ENCODE measurements at regions not wholly inside any gene's neighbourhood (a gene's known extent, or its start where the extent isn't known, plus 50 kb on each side); places are given as distances from the start of the nearest gene placed in this dataset.

DNA sequence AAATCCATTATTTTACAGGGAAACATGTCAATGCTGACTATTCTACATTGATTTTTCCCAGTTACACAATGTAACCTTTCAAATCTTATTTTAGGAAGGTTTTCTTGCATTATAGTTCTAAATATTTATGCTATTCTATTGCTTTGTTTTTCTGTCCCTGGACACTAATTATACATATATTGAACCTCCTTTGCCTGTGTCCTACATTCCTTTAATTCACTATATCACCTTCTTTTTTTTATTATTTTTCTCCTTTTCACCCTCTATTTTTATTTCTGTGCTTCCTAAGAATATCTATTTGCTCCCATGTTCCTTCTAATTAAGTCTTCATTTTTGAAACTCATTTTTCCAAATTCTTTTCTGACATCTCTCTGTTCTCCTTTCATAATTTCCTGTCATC, 259.2 kb downstream of the TJP1 start:
- no peaks in the 10 kb centered on the region for H3K9me3 ChIP-seq (ENCODE audit: control insufficient read depth, low read length)
- no peak overlapping the region for H2BK120ac ChIP-seq (ENCODE audit: low read depth, low read length)
- no peak overlapping the region for H2BK15ac ChIP-seq (ENCODE audit: low read depth, poor library complexity, severe bottlenecking)
- H3K18ac ChIP-seq (ENCODE audit: low read depth in 1 of 2, low read length in 2 of 2) = no peak overlapping the region
- H3K4me2 ChIP-seq (ENCODE audit: low read length, poor library complexity, severe bottlenecking) = no peak overlapping the region
- no peak overlapping the region for H3K9ac ChIP-seq (ENCODE audit: low read length)
- H3K4me3 ChIP-seq (ENCODE audit: insufficient read depth in 1 of 2, low read depth in 1 of 2, low read length in 2 of 2) = no peak overlapping the region
- H2AK5ac ChIP-seq (ENCODE audit: low read length, severe bottlenecking) = no peak overlapping the region
- H3K27ac ChIP-seq (ENCODE audit: low read length, poor library complexity, severe bottlenecking) = no peak overlapping the region
- no peak overlapping the region for H2BK5ac ChIP-seq (ENCODE audit: low read depth, low read length, poor library complexity, severe bottlenecking)
- H3K27me3 ChIP-seq (ENCODE audit: control insufficient read depth in 1 of 2, insufficient read depth in 1 of 2, low read length in 2 of 2) = peaks cover 10 to 31% of the 10 kb centered on the region in 2 experiments
- H4K8ac ChIP-seq (ENCODE audit: low read length) = no peak overlapping the region
- H3K4ac ChIP-seq (ENCODE audit: low read depth in 1 of 2, low read length in 2 of 2) = no peak overlapping the region
- peaks cover 7% of the 10 kb centered on the region for H3K79me1 ChIP-seq (replicated peaks; ENCODE audit: low read length, poor library complexity, severe bottlenecking)
- no peak for DNase-seq
- no peak overlapping the region for H2BK12ac ChIP-seq (ENCODE audit: low read length in 2 of 2)
- peaks cover 3% of the 10 kb centered on the region for H3K4me1 ChIP-seq (ENCODE audit: control insufficient read depth, insufficient read depth, low read depth, low read length)
- no peak overlapping the region for H4K91ac ChIP-seq (ENCODE audit: low read length)
- no peaks in the 10 kb centered on the region for H3K36me3 ChIP-seq (ENCODE audit: control insufficient read depth in 1 of 2, insufficient read depth in 2 of 2, low read depth in 1 of 2, low read length in 2 of 2)
- no peak overlapping the region for H2AFZ ChIP-seq (ENCODE audit: low read depth, low read length)
- no peak overlapping the region for H3K23ac ChIP-seq (ENCODE audit: low read length in 2 of 2)
- H3K14ac ChIP-seq (ENCODE audit: low read length in 2 of 2) = no peak overlapping the region

DNA sequence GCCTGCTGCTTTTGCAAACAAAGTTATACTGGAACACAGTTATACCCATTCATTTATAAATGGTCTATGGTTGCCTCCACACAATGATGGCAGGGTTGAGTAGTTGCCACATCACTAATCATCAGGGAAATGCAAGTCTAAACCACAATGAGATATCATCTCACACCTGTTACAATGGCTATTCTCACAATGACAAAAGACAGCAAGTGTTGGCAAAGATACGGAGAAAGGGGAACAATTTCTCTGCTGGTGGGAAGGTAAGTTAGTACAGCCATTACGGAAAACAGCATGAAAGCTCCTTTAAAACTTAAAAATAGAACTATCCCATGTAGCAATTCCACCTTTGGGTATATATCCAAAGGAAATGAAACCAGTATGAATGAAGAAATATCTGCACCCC, 261.4 kb downstream of the TJP1 start:
- H3K27ac ChIP-seq (ENCODE audit: low read length, poor library complexity, severe bottlenecking) = no peak overlapping the region
- H3K4me1 ChIP-seq (ENCODE audit: control insufficient read depth, insufficient read depth, low read depth, low read length) = peaks cover 5% of the 10 kb centered on the region
- H3K18ac ChIP-seq (ENCODE audit: low read depth in 1 of 2, low read length in 2 of 2) = no peak overlapping the region
- H3K4ac ChIP-seq (ENCODE audit: low read depth in 1 of 2, low read length in 2 of 2) = no peak overlapping the region
- no peak overlapping the region for H3K23ac ChIP-seq (ENCODE audit: low read length in 2 of 2)
- no CpG with 5 or more reads among the region's 2 CpGs for WGBS
- no peak overlapping the region for H3K4me2 ChIP-seq (ENCODE audit: low read length, poor library complexity, severe bottlenecking)
- no peak overlapping the region for H2AK5ac ChIP-seq (ENCODE audit: low read length, severe bottlenecking)
- no peaks in the 10 kb centered on the region for H3K36me3 ChIP-seq (ENCODE audit: control insufficient read depth in 1 of 2, insufficient read depth in 2 of 2, low read depth in 1 of 2, low read length in 2 of 2)
- H3K27me3 ChIP-seq (ENCODE audit: control insufficient read depth in 1 of 2, insufficient read depth in 1 of 2, low read length in 2 of 2) = peaks cover 12 to 46% of the 10 kb centered on the region in 2 experiments
- no peak overlapping the region for H4K8ac ChIP-seq (ENCODE audit: low read length)
- H3K79me1 ChIP-seq (replicated peaks; ENCODE audit: low read length, poor library complexity, severe bottlenecking) = peaks cover 7% of the 10 kb centered on the region
- H2AFZ ChIP-seq (ENCODE audit: low read depth, low read length) = no peak overlapping the region
- H2BK12ac ChIP-seq (ENCODE audit: low read length in 2 of 2) = no peak overlapping the region
- no peak overlapping the region for H2BK120ac ChIP-seq (ENCODE audit: low read depth, low read length)
- H4K91ac ChIP-seq (ENCODE audit: low read length) = no peak overlapping the region
- no peak overlapping the region for H3K4me3 ChIP-seq (ENCODE audit: insufficient read depth in 1 of 2, low read depth in 1 of 2, low read length in 2 of 2)
- DNase-seq = no peak
- H2BK5ac ChIP-seq (ENCODE audit: low read depth, low read length, poor library complexity, severe bottlenecking) = no peak overlapping the region
- H3K9me3 ChIP-seq (ENCODE audit: control insufficient read depth, low read length) = no peaks in the 10 kb centered on the region
- H2BK15ac ChIP-seq (ENCODE audit: low read depth, poor library complexity, severe bottlenecking) = no peak overlapping the region
- no peak overlapping the region for H3K14ac ChIP-seq (ENCODE audit: low read length in 2 of 2)
- H3K9ac ChIP-seq (ENCODE audit: low read length) = no peak overlapping the region

DNA sequence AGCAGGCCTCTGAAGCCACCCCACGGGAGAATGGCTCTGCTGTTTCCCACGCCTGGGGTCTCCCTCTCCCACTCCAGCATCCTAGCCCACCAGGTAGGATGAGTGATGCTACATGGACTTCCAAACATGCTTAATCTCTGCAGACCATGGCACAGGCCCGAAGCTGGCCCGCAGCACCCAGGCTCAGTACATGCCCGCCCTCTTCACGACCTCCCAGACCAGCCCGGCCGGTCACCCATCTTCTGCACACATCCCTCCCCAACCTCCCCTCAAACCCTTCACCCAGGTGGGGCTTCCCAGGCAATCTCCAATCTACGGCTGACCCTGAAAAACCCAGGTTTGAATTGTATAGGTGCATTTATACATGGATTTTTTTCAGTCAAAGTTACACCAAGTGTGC, 264.0 kb downstream of the TJP1 start:
- Histone ChIP-seq H3K14ac (ENCODE audit: low read length in 2 of 2) (no peak overlapping the region), H2AK5ac (ENCODE audit: low read length, severe bottlenecking) (no peak overlapping the region), H2BK5ac (ENCODE audit: low read depth, low read length, poor library complexity, severe bottlenecking) (no peak overlapping the region), H3K36me3 (ENCODE audit: control insufficient read depth in 1 of 2, insufficient read depth in 2 of 2, low read depth in 1 of 2, low read length in 2 of 2) (no peaks in the 10 kb centered on the region), H4K8ac (ENCODE audit: low read length) (no peak overlapping the region), H2BK15ac (ENCODE audit: low read depth, poor library complexity, severe bottlenecking) (no peak overlapping the region), H4K91ac (ENCODE audit: low read length) (no peak overlapping the region), H3K4me1 (ENCODE audit: control insufficient read depth, insufficient read depth, low read depth, low read length) (peaks cover 7% of the 10 kb centered on the region), H3K4me2 (ENCODE audit: low read length, poor library complexity, severe bottlenecking) (no peak overlapping the region), H3K27me3 (ENCODE audit: control insufficient read depth in 1 of 2, insufficient read depth in 1 of 2, low read length in 2 of 2) (peaks cover 12 to 45% of the 10 kb centered on the region in 2 experiments), H3K9ac (ENCODE audit: low read length) (no peak overlapping the region), H3K23ac (ENCODE audit: low read length in 2 of 2) (no peak overlapping the region), H3K27ac (ENCODE audit: low read length, poor library complexity, severe bottlenecking) (no peak overlapping the region), H3K18ac (ENCODE audit: low read depth in 1 of 2, low read length in 2 of 2) (no peak overlapping the region), H2BK120ac (ENCODE audit: low read depth, low read length) (no peak overlapping the region), H2AFZ (ENCODE audit: low read depth, low read length) (no peak overlapping the region), H3K4me3 (ENCODE audit: insufficient read depth in 1 of 2, low read depth in 1 of 2, low read length in 2 of 2) (no peak overlapping the region), H3K79me1 (replicated peaks; ENCODE audit: low read length, poor library complexity, severe bottlenecking) (peaks cover 4% of the 10 kb centered on the region), H3K9me3 (ENCODE audit: control insufficient read depth, low read length) (no peaks in the 10 kb centered on the region), H3K4ac (ENCODE audit: low read depth in 1 of 2, low read length in 2 of 2) (no peak overlapping the region), H2BK12ac (ENCODE audit: low read length in 2 of 2) (no peak overlapping the region)
- DNase-seq = no peak
- WGBS = 85% methylated on average over 8 of the region's 9 CpGs

DNA sequence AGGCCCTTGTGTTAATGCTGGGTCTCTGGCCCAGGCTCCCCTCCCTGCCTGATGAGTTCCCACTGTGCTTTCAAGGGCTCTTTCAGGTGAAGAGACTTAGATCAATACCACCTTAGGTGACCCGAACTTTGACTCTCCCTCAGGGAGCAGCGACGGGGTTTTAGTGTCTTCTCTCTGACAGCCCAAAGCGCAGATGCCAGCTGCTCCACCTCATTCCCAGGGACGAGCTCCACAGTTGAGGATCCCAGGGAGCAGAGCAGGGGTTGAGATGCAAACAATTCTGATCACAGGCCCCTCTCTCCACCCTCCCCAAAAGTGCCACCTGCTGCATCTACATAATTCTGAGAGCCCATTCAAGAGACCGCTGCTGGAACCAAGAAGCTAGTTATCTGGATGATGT, 265.1 kb downstream of the TJP1 start:
- Histone ChIP-seq H2AK5ac (ENCODE audit: low read length, severe bottlenecking) (no peak overlapping the region), H3K18ac (ENCODE audit: low read depth in 1 of 2, low read length in 2 of 2) (no peak overlapping the region), H3K9ac (ENCODE audit: low read length) (no peak overlapping the region), H3K4me1 (ENCODE audit: control insufficient read depth, insufficient read depth, low read depth, low read length) (peaks cover 7% of the 10 kb centered on the region), H3K27ac (ENCODE audit: low read length, poor library complexity, severe bottlenecking) (no peak overlapping the region), H4K91ac (ENCODE audit: low read length) (no peak overlapping the region), H2BK5ac (ENCODE audit: low read depth, low read length, poor library complexity, severe bottlenecking) (no peak overlapping the region), H2BK12ac (ENCODE audit: low read length in 2 of 2) (no peak overlapping the region), H2BK15ac (ENCODE audit: low read depth, poor library complexity, severe bottlenecking) (no peak overlapping the region), H2AFZ (ENCODE audit: low read depth, low read length) (no peak overlapping the region), H3K36me3 (ENCODE audit: control insufficient read depth in 1 of 2, insufficient read depth in 2 of 2, low read depth in 1 of 2, low read length in 2 of 2) (no peaks in the 10 kb centered on the region), H3K4me2 (ENCODE audit: low read length, poor library complexity, severe bottlenecking) (no peak overlapping the region), H3K4me3 (ENCODE audit: insufficient read depth in 1 of 2, low read depth in 1 of 2, low read length in 2 of 2) (no peak overlapping the region), H3K9me3 (ENCODE audit: control insufficient read depth, low read length) (no peaks in the 10 kb centered on the region), H2BK120ac (ENCODE audit: low read depth, low read length) (no peak overlapping the region), H3K27me3 (ENCODE audit: control insufficient read depth in 1 of 2, insufficient read depth in 1 of 2, low read length in 2 of 2) (peaks cover 12 to 45% of the 10 kb centered on the region in 2 experiments), H3K23ac (ENCODE audit: low read length in 2 of 2) (no peak overlapping the region), H4K8ac (ENCODE audit: low read length) (no peak overlapping the region), H3K14ac (ENCODE audit: low read length in 2 of 2) (no peak overlapping the region), H3K4ac (ENCODE audit: low read depth in 1 of 2, low read length in 2 of 2) (no peak overlapping the region), H3K79me1 (replicated peaks; ENCODE audit: low read length, poor library complexity, severe bottlenecking) (peaks cover 4% of the 10 kb centered on the region)
- 80% methylated on average over 5 of the region's 6 CpGs for WGBS
- no peak for DNase-seq

Data from mesenchymal stem cell (in vitro differentiated cells and primary cell).